Thymus (tissue), 11 donors: ENCODE measurements at regions not wholly inside any gene's neighbourhood (a gene's known extent, or its start where the extent isn't known, plus 50 kb on each side); places are given as distances from the start of the nearest gene placed in this dataset.
A peak's percentile ranks its signal among the peaks of the same experiment; 100 is the strongest.

Source experiments
- DNase-seq, 9 donors: peaks; one replicate each; pipeline ENCODE4 v3.0.0-alpha.2; 2013; ENCODE audit warnings: low spot score in 9 of 9, low read depth in 6 of 9, missing footprints in 1 of 9
- H3K27ac ChIP-seq, 2 donors: one replicate each; pipeline ENCODE4 v1.5.1; 2013; ENCODE audit warnings: control low read depth in 1 of 2, low read depth in 1 of 2, low read length in 1 of 2, mild to moderate bottlenecking in 1 of 2, moderate library complexity in 1 of 2
- H3K27me3 ChIP-seq, 2 donors: one replicate each; pipeline ENCODE4 v1.5.1; 2013; ENCODE audit warnings: low read length in 1 of 2; ENCODE audit not compliant: control insufficient read depth in 2 of 2, insufficient read depth in 1 of 2
- H3K36me3 ChIP-seq, 2 donors: one replicate each; pipeline ENCODE4 v1.5.1; 2013; ENCODE audit warnings: low read length in 1 of 2, mild to moderate bottlenecking in 1 of 2, moderate library complexity in 1 of 2; ENCODE audit not compliant: control insufficient read depth in 2 of 2, insufficient read depth in 2 of 2
- H3K4me1 ChIP-seq, 2 donors: one replicate each; pipeline ENCODE4 v1.5.1; 2013; ENCODE audit warnings: low read length in 2 of 2; ENCODE audit not compliant: control insufficient read depth in 2 of 2, insufficient read depth in 2 of 2
- H3K4me3 ChIP-seq, 2 donors: one replicate each; pipeline ENCODE4 v1.5.1; 2013; ENCODE audit warnings: low read length in 2 of 2, control low read depth in 1 of 2, mild to moderate bottlenecking in 1 of 2
- H3K9me3 ChIP-seq, 2 donors: one replicate each; pipeline ENCODE4 v1.5.1; 2013; ENCODE audit warnings: low read length in 1 of 2, mild to moderate bottlenecking in 1 of 2; ENCODE audit not compliant: control insufficient read depth in 2 of 2, insufficient read depth in 1 of 2
- WGBS: extraction: QIAGEN DNeasy Blood & Tissue Kit; methylation state at CpG from one replicate; pipeline ENCODE4 v1.1.7; 2013; 5-methylcytosine and 5-hydroxymethylcytosine counted together
- donor health status: healthy.

GRCh38 chr18:10377956-10378355 lies 76.5 kb upstream of the APCDD1 start:
- no peaks in the 10 kb centered on the region for H3K36me3 ChIP-seq
- no peak for DNase-seq
- no peaks in the 10 kb centered on the region for H3K27me3 ChIP-seq
- H3K9me3 ChIP-seq: no peaks in the 10 kb centered on the region
- peaks cover 6 to 10% of the 10 kb centered on the region in 2 donors for H3K4me1 ChIP-seq
- H3K27ac ChIP-seq: no peak overlapping the region
- H3K4me3 ChIP-seq: no peak overlapping the region
- WGBS: 95% methylated on average over 1 of the region's 1 CpG

GRCh38 chr18:10378688-10379420 lies 75.6 kb upstream of the APCDD1 start:
- WGBS: 41% methylated on average over 6 of the region's 6 CpGs

GRCh38 chr18:10379522-10379921 lies 74.9 kb upstream of the APCDD1 start:
- WGBS: 66% methylated on average over 5 of the region's 5 CpGs
- Histone ChIP-seq H3K36me3 (no peaks in the 10 kb centered on the region), H3K9me3 (no peaks in the 10 kb centered on the region), H3K4me3 (no peak overlapping the region), H3K4me1 (peaks cover 6 to 11% of the 10 kb centered on the region in 2 donors), H3K27ac (no peak overlapping the region), H3K27me3 (no peaks in the 10 kb centered on the region)
- no peak for DNase-seq

More at GRCh38 chr18:10378688-10379420, 75.6 kb upstream of the APCDD1 start:
- H3K36me3 ChIP-seq: no peaks in the 10 kb centered on the region
- H3K27ac ChIP-seq: no peak overlapping the region
- H3K4me3 ChIP-seq: no peak overlapping the region
- no peaks in the 10 kb centered on the region for H3K27me3 ChIP-seq
- DNase-seq: peak in 1 of 9 donors; percentile 58
- H3K9me3 ChIP-seq: no peaks in the 10 kb centered on the region
- peaks cover 6 to 10% of the 10 kb centered on the region in 2 donors for H3K4me1 ChIP-seq

DNA sequence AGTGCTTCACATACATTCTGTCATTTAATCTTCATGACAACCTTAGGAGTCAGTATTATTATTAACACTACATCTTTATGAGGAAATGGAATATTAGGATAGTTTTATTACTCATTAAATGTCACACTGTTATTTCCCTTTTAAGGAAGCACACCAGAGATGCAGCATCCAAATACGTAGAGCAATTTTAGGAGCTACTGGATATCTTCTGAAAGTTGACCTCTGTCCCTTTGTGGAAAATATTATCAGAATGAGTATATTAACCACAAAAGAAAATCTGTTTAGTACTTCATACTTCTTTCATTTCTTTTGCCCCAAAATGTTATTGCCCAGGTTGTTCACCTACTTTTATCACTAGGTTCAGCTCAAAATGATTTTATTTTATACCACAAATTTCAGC lies 72.9 kb upstream of the APCDD1 start:
- H3K9me3 ChIP-seq: no peaks in the 10 kb centered on the region
- H3K27ac ChIP-seq: no peak overlapping the region
- H3K4me3 ChIP-seq: no peak overlapping the region
- WGBS: 95% methylated on average over 1 of the region's 1 CpG
- H3K27me3 ChIP-seq: no peaks in the 10 kb centered on the region
- peaks cover 6 to 12% of the 10 kb centered on the region in 2 donors for H3K4me1 ChIP-seq
- no peak for DNase-seq
- no peaks in the 10 kb centered on the region for H3K36me3 ChIP-seq

DNA sequence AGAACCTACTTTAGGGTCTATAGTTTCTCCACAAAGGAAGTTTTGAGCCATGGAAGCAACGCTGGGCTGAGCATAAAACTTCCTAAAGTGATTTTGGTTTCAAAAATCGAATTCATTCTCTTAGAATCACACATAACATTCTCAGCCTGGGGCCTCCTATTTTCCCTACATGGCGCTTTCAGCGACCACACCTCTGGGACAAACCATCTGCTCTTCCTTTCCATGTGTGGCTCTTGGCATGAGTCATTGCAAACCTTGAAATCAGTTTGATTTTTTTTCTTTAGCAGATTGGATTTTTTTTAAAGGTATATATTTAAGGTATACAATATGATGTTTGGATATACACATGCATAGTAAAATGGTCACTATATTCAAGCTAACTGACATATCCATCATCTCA lies 72.5 kb upstream of the APCDD1 start:
- WGBS: 59% methylated on average over 4 of the region's 4 CpGs
- H3K27ac ChIP-seq: no peak overlapping the region
- DNase-seq: no peak
- no peaks in the 10 kb centered on the region for H3K9me3 ChIP-seq
- no peaks in the 10 kb centered on the region for H3K27me3 ChIP-seq
- H3K36me3 ChIP-seq: no peaks in the 10 kb centered on the region
- peaks cover 7 to 12% of the 10 kb centered on the region in 2 donors for H3K4me1 ChIP-seq
- no peak overlapping the region for H3K4me3 ChIP-seq

DNA sequence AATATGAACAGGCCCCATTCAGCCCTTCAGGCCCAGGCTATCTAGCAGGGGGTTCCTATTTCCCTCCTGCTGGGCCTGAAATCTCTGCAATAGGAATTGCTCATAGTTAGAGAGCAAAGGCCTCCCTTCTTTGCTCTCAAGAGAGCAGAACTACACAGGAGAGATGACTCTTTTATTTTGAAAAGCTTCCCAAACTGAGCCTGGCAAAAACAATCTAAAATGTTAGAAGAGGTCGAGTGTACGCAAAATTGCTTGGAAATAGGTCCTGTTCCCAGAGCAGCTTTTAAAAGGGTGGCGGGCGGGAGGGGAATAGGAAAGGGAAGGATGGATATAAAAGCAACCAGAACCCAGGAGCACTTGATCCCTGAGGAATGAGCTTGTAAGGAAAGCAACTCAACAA lies 68.4 kb upstream of the APCDD1 start:
- H3K36me3 ChIP-seq: no peaks in the 10 kb centered on the region

GRCh38 chr18:10386956-10387355 lies 67.5 kb upstream of the APCDD1 start:
- no peak overlapping the region for H3K27ac ChIP-seq
- WGBS: 93% methylated on average over 2 of the region's 2 CpGs
- H3K27me3 ChIP-seq: no peaks in the 10 kb centered on the region
- H3K36me3 ChIP-seq: no peaks in the 10 kb centered on the region
- H3K4me1 ChIP-seq: peaks cover 2 to 7% of the 10 kb centered on the region in 2 donors
- H3K4me3 ChIP-seq: no peak overlapping the region
- H3K9me3 ChIP-seq: no peaks in the 10 kb centered on the region
- no peak for DNase-seq

More for the DNA sequence above, 68.4 kb upstream of the APCDD1 start:
- Histone ChIP-seq H3K9me3 (no peaks in the 10 kb centered on the region), H3K27me3 (no peaks in the 10 kb centered on the region), H3K27ac (no peak overlapping the region), H3K4me3 (no peak overlapping the region), H3K4me1 (peaks cover 2 to 7% of the 10 kb centered on the region in 2 donors)
- no peak for DNase-seq
- 97% methylated on average over 4 of the region's 4 CpGs for WGBS

GRCh38 chr18:10387399-10387798 lies 67.0 kb upstream of the APCDD1 start:
- H3K36me3 ChIP-seq: no peaks in the 10 kb centered on the region
- H3K27ac ChIP-seq: no peak overlapping the region
- H3K27me3 ChIP-seq: no peaks in the 10 kb centered on the region
- WGBS: 95% methylated on average over 3 of the region's 3 CpGs
- H3K9me3 ChIP-seq: no peaks in the 10 kb centered on the region
- DNase-seq: no peak
- H3K4me3 ChIP-seq: no peak overlapping the region
- peaks cover 2 to 7% of the 10 kb centered on the region in 2 donors for H3K4me1 ChIP-seq

DNA sequence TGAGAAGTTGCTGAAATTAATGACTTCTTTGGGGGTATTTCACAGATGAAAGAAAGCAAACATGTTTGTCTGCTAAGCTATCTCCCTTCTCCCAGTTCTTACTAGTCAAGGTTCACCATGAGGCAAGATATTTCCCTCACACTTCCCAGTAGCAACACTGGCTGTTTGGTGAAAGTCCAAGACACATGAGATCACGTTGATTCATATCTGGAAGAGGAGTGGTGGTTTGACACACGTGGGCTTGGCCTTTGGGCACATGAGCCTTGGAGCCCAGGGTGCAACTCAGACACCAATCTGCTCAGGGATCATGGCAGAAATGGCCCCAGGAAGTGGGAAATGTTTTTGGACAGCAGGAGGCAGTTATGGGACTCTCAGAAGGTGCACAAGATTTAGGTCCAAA lies 66.1 kb upstream of the APCDD1 start:
- no peak for DNase-seq
- H3K27me3 ChIP-seq: no peaks in the 10 kb centered on the region
- no peak overlapping the region for H3K27ac ChIP-seq
- no peak overlapping the region for H3K4me3 ChIP-seq
- peaks cover 2 to 7% of the 10 kb centered on the region in 2 donors for H3K4me1 ChIP-seq
- 97% methylated on average over 2 of the region's 2 CpGs for WGBS
- no peaks in the 10 kb centered on the region for H3K36me3 ChIP-seq
- H3K9me3 ChIP-seq: no peaks in the 10 kb centered on the region
